GM12892 (cell line): ENCODE measurements at regions not wholly inside any gene's neighbourhood (a gene's known extent, or its start where the extent isn't known, plus 50 kb on each side); places are given as distances from the start of the nearest gene placed in this dataset.
A peak's percentile ranks its signal among the peaks of the same experiment; 100 is the strongest.

Experiments
- DNase-seq: peaks from one replicate; pipeline ENCODE4 v3.0.0; 2011; ENCODE audit not compliant: insufficient read length
- FAIRE-seq: peaks from 2 replicates; lab custom pipeline; 2011; peaks lifted over from hg19 to GRCh38; lab: Jason Lieb, UNC
- POLR2A ChIP-seq: IDR thresholded peaks from 2 replicates; pipeline ENCODE4 v1.6.1; 2011; ENCODE audit warnings: low read depth, low read length, control low read depth
- POLR2AphosphoS5 ChIP-seq: IDR thresholded peaks from 2 replicates; pipeline ENCODE4 v1.6.1; 2011; ENCODE audit warnings: low read depth, low read length, control low read depth
- TAF1 ChIP-seq: IDR thresholded peaks from 2 replicates; pipeline ENCODE4 v1.6.1; 2011; ENCODE audit warnings: low read depth, mild to moderate bottlenecking, control low read depth, low read length, borderline replicate concordance

GRCh38 chr9:26043431-26043830 lies 365.2 kb upstream of the TUSC1 start:
- DNase-seq = no peak
- TF ChIP-seq POLR2AphosphoS5 (no peak), POLR2A (no peak)
- no peak for FAIRE-seq

GRCh38 chr9:26034786-26035185 lies 356.5 kb upstream of the TUSC1 start:
- DNase-seq (no peak), FAIRE-seq (no peak)
- TF ChIP-seq POLR2A = no peak
- TF ChIP-seq TAF1 = no peak
- TF ChIP-seq POLR2AphosphoS5 = no peak

- TF ChIP-seq TAF1 (no peak), POLR2AphosphoS5 (no peak), POLR2A (no peak)
- DNase-seq = no peak
- no peak for FAIRE-seq
These were observed 355.1 kb upstream of the TUSC1 start for GRCh38 chr9:26033336-26033735.

GRCh38 chr9:26026423-26027100 lies 348.3 kb upstream of the TUSC1 start:
- DNase-seq = no peak
- FAIRE-seq = no peak
- TF ChIP-seq TAF1 = no peak
- TF ChIP-seq POLR2AphosphoS5 = no peak
- no peak for TF ChIP-seq POLR2A

- TF ChIP-seq POLR2AphosphoS5 = no peak
- TF ChIP-seq POLR2A = no peak
- TF ChIP-seq TAF1 = no peak
- DNase-seq = no peak
- no peak for FAIRE-seq
These were observed 335.0 kb upstream of the TUSC1 start for GRCh38 chr9:26013199-26013598.

- FAIRE-seq (no peak), DNase-seq (no peak)
- TF ChIP-seq POLR2AphosphoS5 = no peak
- TF ChIP-seq POLR2A = no peak
- TF ChIP-seq TAF1 = no peak
These were observed 334.6 kb upstream of the TUSC1 start for GRCh38 chr9:26012797-26013196.

- TF ChIP-seq POLR2AphosphoS5 = no peak
- no peak for TF ChIP-seq POLR2A
- no peak for TF ChIP-seq TAF1
- DNase-seq (no peak), FAIRE-seq (no peak)
These were observed 316.4 kb upstream of the TUSC1 start for GRCh38 chr9:25994605-25995004.

- no peak for DNase-seq
- TF ChIP-seq POLR2A = no peak
- no peak for TF ChIP-seq POLR2AphosphoS5
- no peak for TF ChIP-seq TAF1
- no peak for FAIRE-seq
These were observed 312.1 kb upstream of the TUSC1 start for GRCh38 chr9:25990376-25990775.

GRCh38 chr9:25975667-25976066 lies 297.4 kb upstream of the TUSC1 start:
- FAIRE-seq (no peak), DNase-seq (no peak)
- TF ChIP-seq TAF1 = no peak
- TF ChIP-seq POLR2AphosphoS5 = no peak
- TF ChIP-seq POLR2A = no peak

- FAIRE-seq = peak; percentile 89
- no peak for DNase-seq
- TF ChIP-seq POLR2A = no peak
- no peak for TF ChIP-seq POLR2AphosphoS5
- TF ChIP-seq TAF1 = no peak
These were observed 286.0 kb upstream of the TUSC1 start for GRCh38 chr9:25964239-25964638.

GRCh38 chr9:25960178-25960577 lies 281.9 kb upstream of the TUSC1 start:
- FAIRE-seq (no peak), DNase-seq (no peak)
- no peak for TF ChIP-seq POLR2AphosphoS5
- TF ChIP-seq TAF1 = no peak
- no peak for TF ChIP-seq POLR2A

GRCh38 chr9:25954209-25954608 lies 276.0 kb upstream of the TUSC1 start:
- no peak for TF ChIP-seq POLR2A
- TF ChIP-seq POLR2AphosphoS5 = no peak
- no peak for TF ChIP-seq TAF1
- no peak for FAIRE-seq

More at GRCh38 chr9:25954209-25954608, 276.0 kb upstream of the TUSC1 start:
- no peak for DNase-seq
